UCSD-AML1 (cell line): ENCODE measurements at regions not wholly inside any gene's neighbourhood (a gene's known extent, or its start where the extent isn't known, plus 50 kb on each side); places are given as distances from the start of the nearest gene placed in this dataset.
"Not testable (repeated sequence)": the region's sequence is repeated elsewhere in the genome, so short reads cannot be mapped to it uniquely, and the experiment has no call there.

Experiments used
- DNase-seq: peaks from one replicate; lab custom pipeline; 2025; ENCODE audit not compliant: unreplicated experiment; lab: John Stamatoyannopoulos, UW

GRCh38 chr3:162507397-162507796, 1010.8 kb downstream of the OTOL1 start:
- no peak for DNase-seq

GRCh38 chr3:162512488-162512887, 1015.9 kb downstream of the OTOL1 start:
- no peak for DNase-seq

- DNase-seq: no peak
Observed at GRCh38 chr3:162517110-162517509, 1020.5 kb downstream of the OTOL1 start.

GRCh38 chr3:162521669-162522068, 1025.1 kb downstream of the OTOL1 start:
- DNase-seq: no peak

GRCh38 chr3:162525066-162525742, 1028.6 kb downstream of the OTOL1 start:
- no peak for DNase-seq

GRCh38 chr3:162525771-162526170, 1029.2 kb downstream of the OTOL1 start:
- DNase-seq: no peak

- no peak for DNase-seq
Observed at GRCh38 chr3:162534431-162534830, 1037.8 kb downstream of the OTOL1 start.

GRCh38 chr3:162538491-162538890, 1041.9 kb downstream of the OTOL1 start:
- DNase-seq: no peak

GRCh38 chr3:162538906-162539305, 1042.3 kb downstream of the OTOL1 start:
- no peak for DNase-seq

- no peak for DNase-seq
Observed at GRCh38 chr3:162540421-162540820, 1043.8 kb downstream of the OTOL1 start.

GRCh38 chr3:162541923-162542322, 1045.3 kb downstream of the OTOL1 start:
- DNase-seq: no peak

GRCh38 chr3:162544246-162544645, 1047.6 kb downstream of the OTOL1 start:
- DNase-seq: no peak

- no peak for DNase-seq
Observed at GRCh38 chr3:162546910-162547309, 1050.3 kb downstream of the OTOL1 start.

- no peak for DNase-seq
Observed at GRCh38 chr3:162547321-162547720, 1050.7 kb downstream of the OTOL1 start.

- no peak for DNase-seq
Observed at GRCh38 chr3:162555761-162556160, 1059.2 kb downstream of the OTOL1 start.

- DNase-seq: no peak
Observed at GRCh38 chr3:162558016-162558415, 1061.4 kb downstream of the OTOL1 start.

GRCh38 chr3:162568706-162569105, 1072.1 kb downstream of the OTOL1 start:
- DNase-seq: no peak

- no peak for DNase-seq
Observed at GRCh38 chr3:162569314-162569713, 1072.7 kb downstream of the OTOL1 start.

- no peak for DNase-seq
Observed at GRCh38 chr3:162584986-162585385, 1088.4 kb downstream of the OTOL1 start.

GRCh38 chr3:162586591-162586990, 1090.0 kb downstream of the OTOL1 start:
- DNase-seq: no peak

- no peak for DNase-seq
Observed at GRCh38 chr3:162597226-162597625, 1100.6 kb downstream of the OTOL1 start.

GRCh38 chr3:162598500-162598899, 1101.9 kb downstream of the OTOL1 start:
- DNase-seq: peak; percentile 4

- DNase-seq: not testable (repeated sequence)
Observed at GRCh38 chr3:162599742-162600141, 1103.1 kb downstream of the OTOL1 start.
